ENCODE measurements at regions not wholly inside any gene's neighbourhood (a gene's known extent, or its start where the extent isn't known, plus 50 kb on each side); places are given as distances from the start of the nearest gene placed in this dataset.

DNA sequence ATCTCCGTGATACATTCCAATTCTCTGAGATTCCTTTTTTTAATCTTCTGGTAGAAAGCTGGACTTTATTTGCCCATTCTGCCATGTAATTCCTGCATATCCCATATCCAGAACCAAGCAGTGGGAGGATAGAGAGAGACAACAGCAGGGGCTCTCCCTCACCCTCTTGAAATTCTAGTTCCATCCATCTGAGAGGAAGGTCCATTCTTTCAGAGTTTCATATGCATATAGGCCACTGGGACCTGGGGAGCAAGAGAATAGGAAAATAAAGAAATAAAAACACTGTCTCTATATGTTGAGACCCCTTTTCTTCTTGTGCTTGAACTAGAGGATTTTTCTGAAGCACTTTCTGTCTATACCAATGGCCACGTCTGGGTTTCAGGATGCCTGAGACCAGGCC is 147.9 kb upstream of the STMND1 start:
- TF ChIP-seq CTCF (conservative IDR thresholded peaks at IDR 0.05; ENCODE audit: low read depth, low read length) (no peak), EZH2 (IDR thresholded peaks at IDR 0.05; ENCODE audit: borderline replicate concordance, low read depth, low read length, poor library complexity, severe bottlenecking) (no peak)
